GM23338 (cell line): ENCODE measurements at regions not wholly inside any gene's neighbourhood (a gene's known extent, or its start where the extent isn't known, plus 50 kb on each side); places are given as distances from the start of the nearest gene placed in this dataset.

Experiments
- ATAC-seq: fragments of 200-7000 bp; cut with Tn5 transposase; 3 replicates; pipeline ENCODE4 v1.9.1; 2020
- DNase-seq: peaks from one replicate; pipeline ENCODE4 v3.0.0-alpha.2; 2015; ENCODE audit warnings: low spot score
- H2AFZ ChIP-seq: fragments of 200-600 bp; sonication (generic); 2 replicates; pipeline ENCODE4 v1.8.0; 2016; ENCODE audit warnings: antibody characterized with exemption, mild to moderate bottlenecking, moderate library complexity
- H3F3A ChIP-seq: fragments of 200-600 bp; sonication (generic); replicated peaks from 2 replicates; pipeline ENCODE4 v1.8.0; 2017; ENCODE audit warnings: antibody characterized with exemption, mixed run types, low read depth
- H3K27ac ChIP-seq: fragments of 200-600 bp; sonication (generic); 2 replicates; pipeline ENCODE4 v1.6.1; 2016; ENCODE audit warnings: low read depth
- H3K27me3 ChIP-seq: fragments of 200-600 bp; sonication (generic); 2 replicates; pipeline ENCODE4 v1.8.0; 2016; ENCODE audit warnings: mild to moderate bottlenecking, mixed run types, moderate library complexity; ENCODE audit not compliant: insufficient read depth
- H3K36me3 ChIP-seq: fragments of 200-600 bp; sonication (generic); 2 replicates; pipeline ENCODE4 v1.8.0; 2016; ENCODE audit warnings: mild to moderate bottlenecking; ENCODE audit not compliant: insufficient read depth
- H3K4me1 ChIP-seq: fragments of 200-600 bp; sonication (generic); 2 replicates; pipeline ENCODE4 v1.8.0; 2016; ENCODE audit warnings: mild to moderate bottlenecking, moderate library complexity; ENCODE audit not compliant: insufficient read depth
- H3K4me2 ChIP-seq: fragments of 200-600 bp; sonication (generic); 2 replicates; pipeline ENCODE4 v1.7.1; 2017; ENCODE audit warnings: mixed run types
- H3K4me3 ChIP-seq: fragments of 200-600 bp; sonication (generic); 2 replicates; pipeline ENCODE4 v1.6.1; 2016; ENCODE audit warnings: mixed run types
- H3K79me2 ChIP-seq: fragments of 200-600 bp; sonication (generic); replicated peaks from 2 replicates; pipeline ENCODE4 v1.8.0; 2017; ENCODE audit warnings: mild to moderate bottlenecking; ENCODE audit not compliant: insufficient read depth
- H3K9me2 ChIP-seq: fragments of 200-600 bp; sonication (generic); 2 replicates; pipeline ENCODE4 v1.8.0; 2017; ENCODE audit not compliant: insufficient read depth
- H4K20me1 ChIP-seq: fragments of 200-600 bp; sonication (generic); replicated peaks from 2 replicates; pipeline ENCODE4 v1.8.0; 2017; ENCODE audit warnings: mild to moderate bottlenecking; ENCODE audit not compliant: insufficient read depth
- H3K27ac Mint-ChIP-seq: 2 replicates; pipeline ENCODE4 v1.8.0; 2020; ENCODE audit warnings: inconsistent platforms, mild to moderate bottlenecking, moderate library complexity, mixed read lengths
- H3K27me3 Mint-ChIP-seq: 3 replicates; pipeline ENCODE4 v1.8.0; 2022; ENCODE audit warnings: low read depth, mild to moderate bottlenecking, moderate library complexity, mixed read lengths, inconsistent platforms; ENCODE audit not compliant: insufficient read depth, poor library complexity
- H3K36me3 Mint-ChIP-seq: 3 replicates; pipeline ENCODE4 v1.8.0; 2021; ENCODE audit warnings: low read depth, mild to moderate bottlenecking, inconsistent platforms, moderate library complexity, mixed read lengths
- H3K4me1 Mint-ChIP-seq: 3 replicates; pipeline ENCODE4 v1.8.0; 2020; ENCODE audit warnings: mild to moderate bottlenecking, inconsistent platforms, mixed read lengths
- H3K4me3 Mint-ChIP-seq: 3 replicates; pipeline ENCODE4 v1.8.0; 2021; ENCODE audit warnings: moderate library complexity, mild to moderate bottlenecking, inconsistent platforms, mixed read lengths
- H3K9me3 Mint-ChIP-seq: 3 replicates; pipeline ENCODE4 v1.8.0; 2020; ENCODE audit warnings: moderate library complexity, mild to moderate bottlenecking, inconsistent platforms, mixed read lengths
- ETS1 ChIP-seq: IDR thresholded peaks from 2 replicates; pipeline ENCODE4 v1.6.1; 2016; ENCODE audit warnings: antibody characterized with exemption
- EZH2 ChIP-seq: fragments of 200-600 bp; sonication (generic); IDR thresholded peaks from one replicate; pipeline ENCODE4 v1.8.0; 2017; ENCODE audit warnings: antibody characterized with exemption, mild to moderate bottlenecking, low read depth; ENCODE audit not compliant: unreplicated experiment
- EZH2phosphoT487 ChIP-seq: fragments of 200-600 bp; sonication (generic); IDR thresholded peaks from one replicate; pipeline ENCODE4 v1.8.1; 2018; ENCODE audit warnings: antibody characterized with exemption; ENCODE audit not compliant: unreplicated experiment
- JUNB ChIP-seq: IDR thresholded peaks from one replicate; pipeline ENCODE4 v1.6.1; 2016; ENCODE audit warnings: antibody characterized with exemption; ENCODE audit not compliant: unreplicated experiment
- POLR2AphosphoS5 ChIP-seq: IDR thresholded peaks from 2 replicates; pipeline ENCODE4 v1.6.1; 2016; ENCODE audit warnings: antibody characterized with exemption, low read depth
- STAT1 ChIP-seq: IDR thresholded peaks from one replicate; pipeline ENCODE4 v1.6.1; 2016; ENCODE audit warnings: antibody characterized with exemption; ENCODE audit not compliant: unreplicated experiment
- ZNF114 ChIP-seq: fragments of 250-450 bp; sonication (Bioruptor Pico); IDR thresholded peaks from 2 replicates; pipeline ENCODE4 v1.5.0; 2020; ENCODE audit warnings: mild to moderate bottlenecking, moderate library complexity
- ZNF331 ChIP-seq: fragments of 250-450 bp; sonication (Bioruptor Pico); IDR thresholded peaks from 2 replicates; pipeline ENCODE4 v1.5.0; 2020; ENCODE audit warnings: low read depth, mild to moderate bottlenecking, moderate library complexity
- ZNF462 ChIP-seq: fragments of 250-450 bp; sonication (Bioruptor Pico); IDR thresholded peaks from 2 replicates; pipeline ENCODE4 v1.5.0; 2020; ENCODE audit warnings: mild to moderate bottlenecking, moderate library complexity
- TF ChIP-seq, protein P1 (sequence below), 2 experiments: fragments of 200-600 bp in 1 of 2; sonication (generic) in 1 of 2; conservative IDR thresholded peaks; 2 replicates each; pipeline versions ENCODE4 v1.5.1 to v1.6.1; 2016 to 2017; ENCODE audit warnings: antibody characterized with exemption in 2 of 2, low read depth in 2 of 2, mild to moderate bottlenecking in 2 of 2, moderate library complexity in 1 of 2
- TF ChIP-seq, protein P2 (sequence below): IDR thresholded peaks from one replicate; pipeline ENCODE4 v1.6.1; 2018; ENCODE audit warnings: antibody characterized with exemption; ENCODE audit not compliant: unreplicated experiment

DNA sequence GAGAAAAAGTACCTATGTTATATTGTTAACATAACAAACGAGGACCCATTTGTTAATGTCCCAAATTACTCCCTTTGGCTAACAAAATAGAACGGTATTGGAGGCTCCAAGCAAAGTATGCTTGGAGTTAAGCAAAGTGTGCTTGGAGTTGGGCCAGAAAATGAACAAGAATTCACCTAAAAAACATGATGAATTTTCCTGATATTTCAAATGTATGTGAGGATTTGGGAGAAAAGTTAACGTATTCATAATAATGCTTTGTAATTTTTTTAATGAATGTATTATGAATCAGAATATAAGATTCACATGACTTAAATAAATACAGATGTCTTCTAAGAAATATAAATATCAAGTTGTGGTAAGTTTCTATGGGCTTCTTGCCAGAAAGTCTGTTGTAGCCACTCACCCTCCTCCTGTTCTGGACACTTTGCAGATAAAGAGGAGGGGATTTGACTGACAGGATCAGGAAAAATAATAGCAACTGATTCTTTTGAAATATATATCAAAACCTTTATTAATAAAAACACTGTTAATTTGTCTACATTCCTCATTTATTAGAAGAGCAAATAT is 423.7 kb upstream of the MMADHC start:
- H3F3A ChIP-seq = no peaks in the 10 kb centered on the region
- Mint-ChIP-seq H3K4me1 (no peaks in the 10 kb centered on the region), H3K27ac (no peak overlapping the region), H3K36me3 (no peaks in the 10 kb centered on the region), H3K27me3 (no peaks in the 10 kb centered on the region), H3K4me3 (no peak overlapping the region), H3K9me3 (no peaks in the 10 kb centered on the region)
- H3K27ac ChIP-seq = no peak overlapping the region
- H3K27me3 ChIP-seq = no peaks in the 10 kb centered on the region
- no peak overlapping the region for H3K4me2 ChIP-seq
- DNase-seq (no peak), ATAC-seq (no peak)
- H3K36me3 ChIP-seq = no peaks in the 10 kb centered on the region
- no peak overlapping the region for H3K4me3 ChIP-seq
- TF ChIP-seq, protein P1, sequence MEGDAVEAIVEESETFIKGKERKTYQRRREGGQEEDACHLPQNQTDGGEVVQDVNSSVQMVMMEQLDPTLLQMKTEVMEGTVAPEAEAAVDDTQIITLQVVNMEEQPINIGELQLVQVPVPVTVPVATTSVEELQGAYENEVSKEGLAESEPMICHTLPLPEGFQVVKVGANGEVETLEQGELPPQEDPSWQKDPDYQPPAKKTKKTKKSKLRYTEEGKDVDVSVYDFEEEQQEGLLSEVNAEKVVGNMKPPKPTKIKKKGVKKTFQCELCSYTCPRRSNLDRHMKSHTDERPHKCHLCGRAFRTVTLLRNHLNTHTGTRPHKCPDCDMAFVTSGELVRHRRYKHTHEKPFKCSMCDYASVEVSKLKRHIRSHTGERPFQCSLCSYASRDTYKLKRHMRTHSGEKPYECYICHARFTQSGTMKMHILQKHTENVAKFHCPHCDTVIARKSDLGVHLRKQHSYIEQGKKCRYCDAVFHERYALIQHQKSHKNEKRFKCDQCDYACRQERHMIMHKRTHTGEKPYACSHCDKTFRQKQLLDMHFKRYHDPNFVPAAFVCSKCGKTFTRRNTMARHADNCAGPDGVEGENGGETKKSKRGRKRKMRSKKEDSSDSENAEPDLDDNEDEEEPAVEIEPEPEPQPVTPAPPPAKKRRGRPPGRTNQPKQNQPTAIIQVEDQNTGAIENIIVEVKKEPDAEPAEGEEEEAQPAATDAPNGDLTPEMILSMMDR (conservative IDR thresholded peaks at IDR 0.05; ENCODE audit: low read depth in 2 of 2) = no peak
- TF ChIP-seq, protein P2, sequence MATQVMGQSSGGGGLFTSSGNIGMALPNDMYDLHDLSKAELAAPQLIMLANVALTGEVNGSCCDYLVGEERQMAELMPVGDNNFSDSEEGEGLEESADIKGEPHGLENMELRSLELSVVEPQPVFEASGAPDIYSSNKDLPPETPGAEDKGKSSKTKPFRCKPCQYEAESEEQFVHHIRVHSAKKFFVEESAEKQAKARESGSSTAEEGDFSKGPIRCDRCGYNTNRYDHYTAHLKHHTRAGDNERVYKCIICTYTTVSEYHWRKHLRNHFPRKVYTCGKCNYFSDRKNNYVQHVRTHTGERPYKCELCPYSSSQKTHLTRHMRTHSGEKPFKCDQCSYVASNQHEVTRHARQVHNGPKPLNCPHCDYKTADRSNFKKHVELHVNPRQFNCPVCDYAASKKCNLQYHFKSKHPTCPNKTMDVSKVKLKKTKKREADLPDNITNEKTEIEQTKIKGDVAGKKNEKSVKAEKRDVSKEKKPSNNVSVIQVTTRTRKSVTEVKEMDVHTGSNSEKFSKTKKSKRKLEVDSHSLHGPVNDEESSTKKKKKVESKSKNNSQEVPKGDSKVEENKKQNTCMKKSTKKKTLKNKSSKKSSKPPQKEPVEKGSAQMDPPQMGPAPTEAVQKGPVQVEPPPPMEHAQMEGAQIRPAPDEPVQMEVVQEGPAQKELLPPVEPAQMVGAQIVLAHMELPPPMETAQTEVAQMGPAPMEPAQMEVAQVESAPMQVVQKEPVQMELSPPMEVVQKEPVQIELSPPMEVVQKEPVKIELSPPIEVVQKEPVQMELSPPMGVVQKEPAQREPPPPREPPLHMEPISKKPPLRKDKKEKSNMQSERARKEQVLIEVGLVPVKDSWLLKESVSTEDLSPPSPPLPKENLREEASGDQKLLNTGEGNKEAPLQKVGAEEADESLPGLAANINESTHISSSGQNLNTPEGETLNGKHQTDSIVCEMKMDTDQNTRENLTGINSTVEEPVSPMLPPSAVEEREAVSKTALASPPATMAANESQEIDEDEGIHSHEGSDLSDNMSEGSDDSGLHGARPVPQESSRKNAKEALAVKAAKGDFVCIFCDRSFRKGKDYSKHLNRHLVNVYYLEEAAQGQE = no peak
- TF ChIP-seq ZNF114 (CRISPR knock-in tag) = no peak
- TF ChIP-seq ETS1 = no peak
- no peak for TF ChIP-seq EZH2
- TF ChIP-seq POLR2AphosphoS5 = no peak
- no peak for TF ChIP-seq STAT1
- no peak for TF ChIP-seq JUNB
- no peak for TF ChIP-seq ZNF331 (CRISPR knock-in tag)
- no peak for TF ChIP-seq EZH2phosphoT487
- TF ChIP-seq ZNF462 (CRISPR knock-in tag) = no peak
- H3K79me2 ChIP-seq = no peaks in the 10 kb centered on the region
- no peaks in the 10 kb centered on the region for H4K20me1 ChIP-seq
- H3K9me2 ChIP-seq = no peaks in the 10 kb centered on the region
- no peaks in the 10 kb centered on the region for H3K4me1 ChIP-seq
- no peak overlapping the region for H2AFZ ChIP-seq
